ENCODE measurements at regions not wholly inside any gene's neighbourhood (a gene's known extent, or its start where the extent isn't known, plus 50 kb on each side); places are given as distances from the start of the nearest gene placed in this dataset.

DNA sequence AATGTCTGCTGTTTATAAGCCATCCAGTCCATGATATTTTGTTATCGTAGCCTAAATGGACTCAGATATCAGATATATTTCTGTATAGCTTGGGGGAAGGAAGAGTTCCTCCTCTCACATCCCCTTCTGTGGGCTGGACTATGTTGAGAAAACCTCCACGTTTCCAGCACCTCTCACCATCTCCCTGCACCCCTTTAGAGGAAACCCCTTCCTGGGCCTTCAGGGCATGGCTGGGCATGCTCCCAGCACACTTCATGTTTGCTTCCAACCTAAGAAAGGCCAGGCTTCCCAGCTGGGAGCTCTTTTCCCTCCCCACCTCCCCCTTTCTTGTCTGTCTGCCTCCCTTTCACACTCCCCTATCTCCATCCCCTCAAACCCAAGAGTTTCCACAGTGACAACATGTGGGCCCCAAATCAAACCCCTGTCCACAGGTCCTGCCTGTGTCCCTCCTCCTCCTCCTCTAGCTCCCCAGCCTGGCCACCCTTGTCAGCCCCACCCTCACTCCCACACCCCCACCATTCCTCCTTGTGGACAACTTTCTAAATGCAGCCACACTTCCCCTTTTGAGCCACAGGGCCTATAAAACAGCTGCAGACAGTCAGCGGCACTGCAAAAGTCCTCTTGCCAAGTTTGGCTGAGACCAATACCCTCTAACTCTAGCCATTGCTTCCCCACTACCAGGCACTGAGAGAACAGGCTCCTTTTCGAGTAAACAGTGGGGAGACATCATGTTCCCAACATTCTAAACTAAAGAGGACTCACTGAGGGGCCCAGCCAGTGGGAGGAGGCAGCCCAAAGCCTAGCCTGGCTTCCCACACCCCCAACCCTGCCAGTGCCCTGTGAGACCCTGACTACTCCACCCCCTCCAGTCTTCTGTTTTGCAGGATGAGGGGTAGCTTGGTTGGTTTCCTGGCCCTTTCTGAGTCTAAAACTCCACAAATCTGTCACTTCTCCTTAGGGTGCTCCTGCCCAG, 120.5 kb downstream of the ZFP36L2 start:
- peak; percentile 41 for DNase-seq

DNA sequence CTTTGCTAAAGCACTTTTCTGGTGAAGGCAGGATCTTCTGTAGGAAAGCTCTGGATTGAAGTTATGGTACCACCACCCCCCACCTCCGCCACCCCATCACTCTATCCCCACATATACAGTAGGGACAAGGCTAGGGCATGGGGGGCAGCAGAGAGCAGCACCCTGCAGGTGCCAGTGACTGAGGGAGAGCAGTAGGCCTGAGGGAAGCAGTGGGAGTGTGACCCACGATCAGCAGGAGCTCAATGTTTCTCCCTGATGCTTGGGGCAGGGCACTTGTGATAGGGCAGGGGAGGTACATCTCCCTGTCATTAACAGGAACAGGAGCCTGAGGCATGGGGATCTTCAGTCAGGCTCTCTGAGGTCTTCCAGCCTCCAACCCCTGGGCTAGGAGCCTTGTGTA, 121.6 kb downstream of the ZFP36L2 start:
- no peak for DNase-seq

GRCh38 chr2:43104106-43104505, 122.3 kb downstream of the ZFP36L2 start:
- no peak for DNase-seq

DNA sequence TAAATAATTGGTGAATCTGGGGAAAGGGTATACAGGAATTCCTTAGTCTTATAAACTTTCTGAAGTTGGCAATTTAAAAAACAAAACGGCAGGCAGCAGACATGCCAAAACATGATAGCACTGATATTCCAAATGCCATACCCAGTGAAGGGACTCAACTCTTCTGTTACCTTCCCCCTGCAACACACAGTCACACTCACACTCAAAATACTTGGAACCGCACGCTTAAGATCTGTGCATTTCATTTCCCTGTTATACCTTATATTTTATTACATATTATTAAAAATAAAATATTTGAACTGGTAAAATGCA, 123.4 kb downstream of the ZFP36L2 start:
- DNase-seq = no peak

GRCh38 chr2:43102366-43103092, 123.9 kb downstream of the ZFP36L2 start:
- no peak for DNase-seq

GRCh38 chr2:43101751-43102150, 124.7 kb downstream of the ZFP36L2 start:
- DNase-seq = no peak

GRCh38 chr2:43100883-43101662, 125.3 kb downstream of the ZFP36L2 start:
- no peak for DNase-seq

DNA sequence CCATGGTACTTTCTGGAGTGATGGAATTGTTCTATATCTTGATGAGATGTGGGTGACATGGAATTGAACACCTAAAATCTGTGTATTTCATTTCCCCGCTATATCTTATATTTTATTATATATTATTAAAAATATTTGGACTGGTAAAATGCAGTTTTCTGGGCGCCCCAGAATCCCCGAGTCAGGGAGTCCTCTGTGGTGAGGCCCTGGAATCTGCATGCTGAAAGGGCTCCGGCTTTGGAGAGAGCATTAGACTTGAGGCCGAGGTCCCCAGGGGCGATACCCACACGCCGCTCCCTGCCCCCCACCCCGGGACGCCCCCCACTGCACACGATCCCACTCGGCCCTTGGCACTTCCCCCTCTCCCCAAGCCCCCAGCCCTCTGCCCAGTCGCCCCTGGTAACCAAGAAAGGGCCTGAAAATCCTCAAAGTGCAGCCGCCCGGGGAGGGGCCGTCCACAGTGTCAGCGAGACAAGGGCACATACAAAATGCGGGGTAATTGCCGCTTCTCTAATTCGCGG, 126.0 kb downstream of the ZFP36L2 start:
- DNase-seq = no peak

DNA sequence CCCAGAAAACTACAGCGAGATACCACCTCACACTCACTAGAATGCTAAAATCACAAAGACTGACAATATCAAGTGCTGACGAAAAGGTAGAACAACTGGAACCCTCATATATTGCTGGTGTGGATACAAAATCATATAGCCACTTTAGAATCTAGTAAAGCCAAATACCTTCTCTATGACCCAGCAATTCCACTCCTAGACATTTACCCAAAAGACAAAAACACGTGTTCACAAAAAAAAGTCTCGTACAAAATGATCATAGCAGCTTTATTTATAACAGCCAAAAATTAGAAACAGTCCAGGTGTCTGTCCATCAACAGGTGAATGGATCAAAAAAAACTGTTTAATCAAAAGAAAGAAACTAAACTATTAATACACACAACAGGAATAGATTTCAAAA, 126.6 kb downstream of the ZFP36L2 start:
- DNase-seq = no peak

- no peak for DNase-seq
These were observed 127.9 kb downstream of the ZFP36L2 start for GRCh38 chr2:43098539-43098938.

GRCh38 chr2:43097644-43098408, 128.6 kb downstream of the ZFP36L2 start:
- DNase-seq = no peak

- DNase-seq = no peak
These were observed 130.7 kb downstream of the ZFP36L2 start for GRCh38 chr2:43095533-43096295.

- DNase-seq = no peak
These were observed 133.8 kb downstream of the ZFP36L2 start for GRCh38 chr2:43092520-43093179.

- DNase-seq = no peak
These were observed 136.1 kb downstream of the ZFP36L2 start for GRCh38 chr2:43090317-43090716.

- no peak for DNase-seq
These were observed 138.0 kb downstream of the ZFP36L2 start for GRCh38 chr2:43088143-43089073.

DNA sequence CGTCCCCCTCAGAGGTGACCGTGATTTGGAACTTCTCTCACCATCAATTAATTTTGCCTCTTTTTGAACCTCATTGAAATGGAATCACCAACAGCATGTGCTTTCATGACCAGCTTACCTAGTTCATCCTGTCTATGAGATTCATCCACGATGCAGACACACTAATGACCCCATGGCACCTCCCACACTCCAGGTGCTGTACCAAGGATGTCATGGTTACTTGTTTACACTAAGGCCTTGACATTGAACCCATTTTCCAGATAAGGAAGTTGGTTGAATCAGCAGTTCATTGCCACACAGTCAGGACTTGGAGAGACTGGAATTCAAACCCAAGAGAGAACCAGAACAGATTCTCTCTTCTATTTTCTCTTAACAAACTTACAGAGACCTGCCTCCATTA, 139.0 kb downstream of the ZFP36L2 start:
- no peak for DNase-seq

DNA sequence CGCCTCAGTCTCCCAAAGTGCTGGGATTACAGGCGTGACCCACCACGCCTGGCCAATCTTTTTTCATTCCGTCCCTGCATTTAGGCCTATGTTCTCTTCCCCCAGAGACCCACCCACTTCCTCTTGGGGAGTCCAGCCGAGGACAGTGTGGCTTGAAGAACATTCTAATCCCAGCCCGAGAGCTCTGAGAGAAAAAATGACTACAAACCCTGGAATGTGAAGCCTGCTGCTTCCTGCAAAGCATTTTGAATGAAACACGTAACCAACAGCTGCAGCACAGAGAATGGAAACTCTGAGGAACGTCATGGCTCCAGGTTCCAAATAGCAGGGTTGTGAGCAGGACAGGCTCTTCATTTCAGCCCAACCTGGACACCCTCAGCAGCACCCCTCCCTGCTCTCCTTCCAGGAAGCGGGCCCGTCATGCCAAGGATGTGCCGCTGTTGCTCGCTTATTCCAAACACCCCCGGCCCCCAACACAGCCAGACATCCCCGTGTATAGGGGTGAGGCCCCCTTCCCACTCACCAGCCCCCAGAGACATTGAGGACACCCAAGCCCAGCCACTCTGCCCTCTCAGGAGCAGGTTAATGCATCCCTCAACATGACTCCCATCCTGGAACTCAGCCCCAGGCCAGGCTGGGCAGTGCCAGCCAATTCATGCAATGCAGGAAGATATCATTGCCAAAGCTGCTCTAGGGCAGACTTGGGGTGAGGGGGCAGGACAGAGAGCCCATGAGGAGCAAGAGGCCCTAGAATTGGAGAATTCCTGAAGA, 139.8 kb downstream of the ZFP36L2 start:
- no peak for DNase-seq

DNA sequence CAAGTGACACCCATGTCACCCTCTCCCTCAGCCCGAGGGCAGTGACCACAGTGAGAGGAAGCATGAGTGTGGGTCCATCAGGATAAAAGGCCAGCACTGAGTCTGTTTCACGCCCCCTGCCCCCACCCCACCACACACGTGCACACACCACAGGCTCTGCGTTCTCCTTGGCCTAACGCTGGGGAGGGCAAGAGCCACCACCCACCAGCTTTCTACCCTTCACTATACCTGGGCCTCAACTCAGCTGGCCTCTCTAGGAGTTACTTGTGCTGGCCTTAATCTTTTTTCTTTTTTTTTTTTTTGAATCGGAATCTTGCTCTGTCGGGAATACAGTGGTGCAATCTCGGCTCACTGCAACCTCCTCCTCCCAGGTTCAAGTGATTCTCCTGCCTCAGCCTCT, 140.5 kb downstream of the ZFP36L2 start:
- DNase-seq = no peak

- no peak for DNase-seq
These were observed 140.9 kb downstream of the ZFP36L2 start for GRCh38 chr2:43085505-43085904.

Measured in CD4-positive, alpha-beta T cell treated with Interferon gamma for 1 hour (primary cell).